Tibial artery (tissue), 4 donors: ENCODE measurements at regions not wholly inside any gene's neighbourhood (a gene's known extent, or its start where the extent isn't known, plus 50 kb on each side); places are given as distances from the start of the nearest gene placed in this dataset.

ENCODE experiments used
- DNase-seq, 2 donors: peaks; one replicate each; pipeline ENCODE4 v3.0.0-alpha.2; 2019
- H3K27ac ChIP-seq, 2 donors: fragments of 200-600 bp; sonication (generic) in 1 of 2; 1 replicate in 1 of 2; 2 replicates in 1 of 2; pipeline ENCODE4 v1.5.1; 2018 to 2019; ENCODE audit warnings: mild to moderate bottlenecking in 1 of 2
- H3K27me3 ChIP-seq, 2 donors: fragments of 200-600 bp; sonication (generic) in 1 of 2; one replicate each; pipeline versions ENCODE4 v1.5.1 to v1.6.0; 2016 to 2019
- H3K36me3 ChIP-seq, 3 donors: fragments of 200-600 bp; sonication (generic) in 2 of 3; one replicate each; pipeline ENCODE4 v1.5.1; 2016 to 2019; ENCODE audit warnings: mild to moderate bottlenecking in 2 of 3
- H3K4me1 ChIP-seq, 4 donors: fragments of 200-600 bp; sonication (generic) in 2 of 4; 1 replicate in 3 of 4; 2 replicates in 1 of 4; pipeline ENCODE4 v1.5.1; 2016 to 2019
- H3K4me3 ChIP-seq, 2 donors: fragments of 200-600 bp; sonication (generic) in 1 of 2; 1 replicate in 1 of 2; 2 replicates in 1 of 2; pipeline ENCODE4 v1.5.1; 2018 to 2019; ENCODE audit warnings: mild to moderate bottlenecking in 2 of 2
- H3K9me3 ChIP-seq, 3 donors: fragments of 200-600 bp; sonication (generic) in 1 of 3; one replicate each; pipeline ENCODE4 v1.5.1; 2016 to 2019
- intact Hi-C: fragments of 100-400 bp; cut with DNase I; formaldehyde crosslinking; loops from one replicate; pipeline ENCODE4 v1.15.0; 2023; ENCODE audit warnings: low total_unique reads
- TF ChIP-seq, protein P1 (sequence below), 2 experiments: fragments of 200-600 bp in 1 of 2; fragments of 450-650 bp in 1 of 2; IDR thresholded peaks; one replicate each; pipeline ENCODE4 v1.5.1; 2017 to 2019; ENCODE audit warnings: antibody characterized with exemption in 2 of 2, mild to moderate bottlenecking in 1 of 2, moderate library complexity in 1 of 2

DNA sequence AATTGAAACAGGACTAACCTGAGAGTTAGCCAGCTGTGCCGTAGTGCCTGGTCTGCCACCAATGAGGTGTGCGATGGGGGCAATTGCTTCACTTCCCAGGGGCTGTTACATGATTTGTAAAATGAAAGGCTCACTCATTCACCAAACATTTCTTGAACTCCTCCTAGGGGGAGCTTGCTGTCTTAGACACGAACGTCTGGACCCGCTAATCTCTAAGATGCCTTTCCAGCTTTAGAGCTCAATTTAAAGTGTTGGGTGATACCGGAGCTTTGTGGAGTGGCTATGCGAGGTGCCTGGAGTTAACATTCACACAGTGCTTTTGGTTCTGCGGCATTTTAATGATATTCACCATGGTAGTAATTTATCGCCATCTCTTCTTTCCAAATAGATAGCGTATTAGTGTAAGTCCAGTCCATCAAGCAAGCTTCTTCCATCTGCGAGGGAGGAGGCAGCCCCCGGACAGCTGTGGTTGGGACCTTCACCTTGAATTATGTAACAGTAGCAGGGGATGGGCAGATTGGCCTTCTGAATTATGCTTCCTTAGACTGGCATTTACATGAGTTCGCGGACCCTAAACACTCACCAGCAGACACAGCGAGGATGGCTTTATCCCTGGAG, 179.9 kb downstream of the ADSS2 start:
- no peaks in the 10 kb centered on the region for H3K27me3 ChIP-seq
- TF ChIP-seq, protein P1, sequence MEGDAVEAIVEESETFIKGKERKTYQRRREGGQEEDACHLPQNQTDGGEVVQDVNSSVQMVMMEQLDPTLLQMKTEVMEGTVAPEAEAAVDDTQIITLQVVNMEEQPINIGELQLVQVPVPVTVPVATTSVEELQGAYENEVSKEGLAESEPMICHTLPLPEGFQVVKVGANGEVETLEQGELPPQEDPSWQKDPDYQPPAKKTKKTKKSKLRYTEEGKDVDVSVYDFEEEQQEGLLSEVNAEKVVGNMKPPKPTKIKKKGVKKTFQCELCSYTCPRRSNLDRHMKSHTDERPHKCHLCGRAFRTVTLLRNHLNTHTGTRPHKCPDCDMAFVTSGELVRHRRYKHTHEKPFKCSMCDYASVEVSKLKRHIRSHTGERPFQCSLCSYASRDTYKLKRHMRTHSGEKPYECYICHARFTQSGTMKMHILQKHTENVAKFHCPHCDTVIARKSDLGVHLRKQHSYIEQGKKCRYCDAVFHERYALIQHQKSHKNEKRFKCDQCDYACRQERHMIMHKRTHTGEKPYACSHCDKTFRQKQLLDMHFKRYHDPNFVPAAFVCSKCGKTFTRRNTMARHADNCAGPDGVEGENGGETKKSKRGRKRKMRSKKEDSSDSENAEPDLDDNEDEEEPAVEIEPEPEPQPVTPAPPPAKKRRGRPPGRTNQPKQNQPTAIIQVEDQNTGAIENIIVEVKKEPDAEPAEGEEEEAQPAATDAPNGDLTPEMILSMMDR (IDR thresholded peaks at IDR 0.05): no peak
- intact Hi-C loops: loop anchor here (5.0 to 10.0 kb wide), 2 partner anchors 217 to 924 kb away; partner anchors contain the start of gene ZBTB18
- H3K4me3 ChIP-seq: no peak overlapping the region
- no peaks in the 10 kb centered on the region for H3K36me3 ChIP-seq
- H3K9me3 ChIP-seq: peaks cover 0 to 9% (median 0%) of the 10 kb centered on the region in 3 donors
- no peak for DNase-seq
- H3K4me1 ChIP-seq: peaks cover 0 to 23% (median 11%) of the 10 kb centered on the region in 4 donors
- H3K27ac ChIP-seq: peak overlapping the region; percentile 64 to 78

DNA sequence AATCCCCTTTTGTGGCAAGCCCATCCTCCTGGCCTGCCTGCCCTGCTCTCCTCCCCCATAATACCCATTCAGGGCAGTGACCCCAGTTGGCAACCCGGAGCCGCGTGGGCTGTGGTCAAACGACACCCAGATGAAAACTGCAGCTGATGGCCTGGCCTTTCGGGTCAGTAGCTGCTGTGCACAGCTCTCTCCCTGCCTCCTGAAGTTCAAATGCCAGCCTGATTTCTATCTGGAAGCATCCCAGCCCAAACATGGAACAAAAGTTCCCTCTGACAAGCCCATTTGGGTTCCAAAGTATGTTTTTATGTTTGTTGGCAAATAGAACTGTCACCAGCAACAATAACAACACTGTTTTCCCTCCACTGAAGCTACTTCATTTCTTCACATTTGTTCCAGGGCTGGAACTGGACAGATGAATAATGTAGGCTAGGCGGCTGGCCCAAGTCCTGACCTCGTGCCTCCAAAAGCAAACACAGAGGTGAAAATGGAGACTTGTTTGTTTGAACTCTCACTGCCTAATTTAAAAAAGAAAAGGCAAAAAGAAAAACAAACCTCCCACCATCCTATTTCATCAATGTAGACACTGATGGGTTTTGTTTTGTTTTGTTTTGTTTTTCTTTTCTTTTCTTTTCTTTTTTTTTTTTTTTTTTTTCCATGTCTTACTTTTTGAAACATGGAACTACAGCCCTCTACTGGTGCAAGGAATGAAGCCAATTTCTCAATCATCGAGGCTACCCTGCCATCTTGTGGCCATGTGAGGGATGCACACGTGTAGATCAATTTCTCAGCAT, 179.0 kb downstream of the ADSS2 start:
- Histone ChIP-seq H3K9me3 (peaks cover 0 to 9% (median 0%) of the 10 kb centered on the region in 3 donors), H3K27ac (peak overlapping the region; percentile 64 to 78), H3K36me3 (no peaks in the 10 kb centered on the region), H3K27me3 (no peaks in the 10 kb centered on the region), H3K4me1 (peaks cover 0 to 23% (median 11%) of the 10 kb centered on the region in 4 donors), H3K4me3 (no peak overlapping the region)
- TF ChIP-seq, protein P1 (IDR thresholded peaks at IDR 0.05): peak; percentile 89 to 97
- intact Hi-C loops: loop anchor here (5.0 to 10.0 kb wide), 2 partner anchors 218 to 925 kb away; partner anchors contain the start of gene ZBTB18
- DNase-seq: peak; percentile 60 to 84

DNA sequence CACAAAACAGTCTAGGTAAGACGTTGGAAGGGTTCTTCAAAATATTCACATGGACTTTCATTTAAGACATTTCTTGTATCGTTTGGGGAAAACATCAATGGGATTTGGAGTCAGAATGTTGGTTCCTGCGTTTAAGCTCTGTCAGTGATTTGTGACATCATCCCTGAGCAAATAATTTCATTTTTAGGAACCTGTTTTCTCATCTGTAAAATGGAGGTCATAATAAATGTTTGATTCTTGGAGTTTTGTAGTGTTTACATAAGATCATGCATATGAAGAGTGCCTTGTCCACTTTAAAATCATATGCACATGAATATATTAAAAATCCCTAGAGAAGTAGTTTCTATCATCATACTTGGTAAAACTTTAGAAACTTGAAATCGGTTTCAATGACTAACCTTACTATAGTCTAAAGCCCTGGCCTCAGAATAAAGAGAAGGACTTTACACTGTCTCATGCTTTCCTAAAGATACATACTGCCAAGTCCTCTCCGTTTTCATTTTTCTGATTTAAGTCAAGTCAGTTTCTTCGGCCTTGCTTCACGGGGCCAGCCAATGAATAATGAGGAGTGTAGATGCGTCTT, 178.4 kb downstream of the ADSS2 start:
- Histone ChIP-seq H3K27ac (peak overlapping the region; percentile 58 to 64), H3K36me3 (no peaks in the 10 kb centered on the region), H3K9me3 (peaks cover 0 to 9% (median 0%) of the 10 kb centered on the region in 3 donors), H3K27me3 (no peaks in the 10 kb centered on the region), H3K4me3 (peak overlapping the region; percentile 14 to 22), H3K4me1 (peaks cover 0 to 23% (median 11%) of the 10 kb centered on the region in 4 donors)
- TF ChIP-seq, protein P1 (IDR thresholded peaks at IDR 0.05): no peak
- intact Hi-C loops: loop anchor here (5.0 to 10.0 kb wide), 2 partner anchors 219 to 926 kb away; partner anchors contain the start of gene ZBTB18
- DNase-seq: no peak

DNA sequence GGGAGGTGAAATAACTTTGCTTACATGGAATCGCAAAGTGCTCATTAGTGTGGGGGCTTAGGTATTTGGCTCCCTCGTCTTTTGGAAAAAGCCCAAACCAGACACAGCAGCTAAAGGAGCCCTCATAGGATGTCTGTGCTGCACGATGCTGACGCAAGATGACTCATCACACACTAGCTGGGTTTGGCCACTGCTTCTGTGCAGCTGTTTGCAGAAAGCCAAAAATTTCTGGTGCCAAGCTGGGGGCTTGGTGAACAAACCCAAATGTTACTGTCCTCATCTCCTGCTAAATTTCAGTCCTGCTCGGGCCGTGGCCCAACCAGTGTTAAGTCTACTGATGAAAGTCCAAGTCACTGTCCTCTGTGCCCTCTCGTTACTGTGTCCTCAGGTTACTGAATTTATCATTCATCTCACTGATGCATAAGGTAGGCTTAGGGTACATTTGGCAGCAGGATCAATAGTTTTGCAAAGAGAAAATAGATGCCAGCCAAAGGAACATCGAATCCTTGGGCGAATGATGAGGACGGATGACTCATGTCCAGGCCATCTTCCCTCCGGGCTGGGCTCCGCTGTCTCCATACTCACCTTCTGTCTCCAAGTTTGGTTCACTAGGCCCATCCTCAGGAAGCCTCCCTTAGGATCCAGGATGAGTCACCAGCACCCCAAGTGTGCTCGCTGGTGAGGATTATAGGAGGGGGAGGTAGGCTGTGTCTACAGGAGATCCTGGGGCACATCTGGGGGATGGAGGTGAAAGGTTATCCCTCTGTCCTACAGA, 177.7 kb downstream of the ADSS2 start:
- H3K9me3 ChIP-seq: peaks cover 0 to 9% (median 0%) of the 10 kb centered on the region in 3 donors
- H3K27ac ChIP-seq: peak overlapping the region; percentile 58 to 64
- peak overlapping the region; percentile 14 to 22 for H3K4me3 ChIP-seq
- no peaks in the 10 kb centered on the region for H3K36me3 ChIP-seq
- peaks cover 0 to 23% (median 11%) of the 10 kb centered on the region in 4 donors for H3K4me1 ChIP-seq
- H3K27me3 ChIP-seq: no peaks in the 10 kb centered on the region
- DNase-seq: peak; percentile 34 to 73
- TF ChIP-seq, protein P1 (IDR thresholded peaks at IDR 0.05): no peak
- intact Hi-C loops: loop anchor here (5.0 to 10.0 kb wide), 2 partner anchors 219 to 927 kb away; partner anchors contain the start of gene ZBTB18

DNA sequence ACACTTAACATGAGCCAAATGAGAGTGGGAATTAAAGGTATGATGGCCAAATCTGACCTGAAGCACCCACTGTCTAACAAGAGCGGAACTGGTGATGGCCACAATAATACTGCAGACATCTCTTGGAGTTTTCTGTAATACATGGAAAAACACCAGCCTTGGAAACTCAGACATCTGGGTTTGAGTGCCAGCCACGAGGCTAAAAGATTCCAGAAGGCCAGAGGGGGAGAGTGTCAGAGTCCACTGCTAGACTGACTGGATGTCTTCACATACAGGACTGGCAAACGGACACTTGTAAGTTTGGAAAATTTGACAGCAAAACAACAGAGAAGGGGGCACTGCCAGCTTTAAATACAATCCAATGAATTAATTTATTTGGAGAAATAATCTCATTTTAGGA, 175.1 kb downstream of the ADSS2 start:
- intact Hi-C loops: loop anchor here (10.0 kb wide), 1 partner anchor 222 kb away; the partner anchor contains the start of gene ZBTB18
- H3K27me3 ChIP-seq: no peaks in the 10 kb centered on the region
- H3K36me3 ChIP-seq: no peaks in the 10 kb centered on the region
- peaks cover 0 to 23% (median 11%) of the 10 kb centered on the region in 4 donors for H3K4me1 ChIP-seq
- H3K9me3 ChIP-seq: no peaks in the 10 kb centered on the region
- no peak overlapping the region for H3K4me3 ChIP-seq
- TF ChIP-seq, protein P1 (IDR thresholded peaks at IDR 0.05): no peak
- no peak for DNase-seq
- H3K27ac ChIP-seq: no peak overlapping the region
